ENCODE measurements at regions not wholly inside any gene's neighbourhood (a gene's known extent, or its start where the extent isn't known, plus 50 kb on each side); places are given as distances from the start of the nearest gene placed in this dataset.

GRCh38 chr12:67453191-67453590, 184.0 kb downstream of the CAND1 start:
- H3K27ac ChIP-seq (ENCODE audit: control insufficient read depth, insufficient read depth, low read length): no peak overlapping the region
- DNase-seq (ENCODE audit: low read depth, low spot score) (no peak), FAIRE-seq (no peak)
- TF ChIP-seq EZH2 (IDR thresholded peaks at IDR 0.05; ENCODE audit: low read length): no peak
- no peak for TF ChIP-seq CTCF (optimal IDR thresholded peaks at IDR 0.05 in 1 of 3, IDR thresholded peaks at IDR 0.05 in 1 of 3, conservative IDR thresholded peaks at IDR 0.05 in 1 of 3; ENCODE audit: extremely low read depth in 1 of 3, insufficient read depth in 2 of 3, low read length in 3 of 3)
- no peak overlapping the region for H3K4me2 ChIP-seq (ENCODE audit: control insufficient read depth, extremely low read depth, insufficient read depth, low read depth, low read length)
- H3K79me2 ChIP-seq (ENCODE audit: control insufficient read depth, insufficient read depth, low read length): no peaks in the 10 kb centered on the region
- H4K20me1 ChIP-seq (ENCODE audit: control insufficient read depth, extremely low read depth, insufficient read depth, low read length): no peaks in the 10 kb centered on the region
- no peaks in the 10 kb centered on the region for H3K27me3 ChIP-seq (ENCODE audit: control insufficient read depth, extremely low read depth, insufficient read depth, low read length)
- no peaks in the 10 kb centered on the region for H3K9me3 ChIP-seq (ENCODE audit: control insufficient read depth, low read depth, low read length)
- no peaks in the 10 kb centered on the region for H3K9me1 ChIP-seq (ENCODE audit: control insufficient read depth, extremely low read depth, insufficient read depth, low read length)
- H3K4me1 ChIP-seq (ENCODE audit: control insufficient read depth, extremely low read depth, insufficient read depth, low read length): peaks cover 10% of the 10 kb centered on the region
- no peak overlapping the region for H2AFZ ChIP-seq (ENCODE audit: control insufficient read depth, low read length)
- no peaks in the 10 kb centered on the region for H3K36me3 ChIP-seq (ENCODE audit: control insufficient read depth in 2 of 2, extremely low read depth in 1 of 2, insufficient read depth in 2 of 2, low read length in 2 of 2)
- H3K9ac ChIP-seq (ENCODE audit: control insufficient read depth, extremely low read depth, insufficient read depth, low read length): no peak overlapping the region
- no peak overlapping the region for H3K4me3 ChIP-seq (ENCODE audit: control insufficient read depth in 2 of 3, extremely low read depth in 1 of 3, insufficient read depth in 2 of 3, low read depth in 1 of 3, low read length in 3 of 3)
- dilution Hi-C loops (cut with MboI; ENCODE audit: extremely low pct_ligation_motif_present, low sequenced_read_pairs): no loop called here

- H3K4me2 ChIP-seq (ENCODE audit: control insufficient read depth, extremely low read depth, insufficient read depth, low read depth, low read length): no peak overlapping the region
- no peaks in the 10 kb centered on the region for H3K9me1 ChIP-seq (ENCODE audit: control insufficient read depth, extremely low read depth, insufficient read depth, low read length)
- H3K4me1 ChIP-seq (ENCODE audit: control insufficient read depth, extremely low read depth, insufficient read depth, low read length): peaks cover 14% of the 10 kb centered on the region
- no peak overlapping the region for H3K27ac ChIP-seq (ENCODE audit: control insufficient read depth, insufficient read depth, low read length)
- no peaks in the 10 kb centered on the region for H3K9me3 ChIP-seq (ENCODE audit: control insufficient read depth, low read depth, low read length)
- dilution Hi-C loops (cut with MboI; ENCODE audit: extremely low pct_ligation_motif_present, low sequenced_read_pairs): no loop called here
- no peaks in the 10 kb centered on the region for H4K20me1 ChIP-seq (ENCODE audit: control insufficient read depth, extremely low read depth, insufficient read depth, low read length)
- no peak for TF ChIP-seq CTCF (optimal IDR thresholded peaks at IDR 0.05 in 1 of 3, IDR thresholded peaks at IDR 0.05 in 1 of 3, conservative IDR thresholded peaks at IDR 0.05 in 1 of 3; ENCODE audit: extremely low read depth in 1 of 3, insufficient read depth in 2 of 3, low read length in 3 of 3)
- no peak for TF ChIP-seq EZH2 (IDR thresholded peaks at IDR 0.05; ENCODE audit: low read length)
- H2AFZ ChIP-seq (ENCODE audit: control insufficient read depth, low read length): no peak overlapping the region
- no peak overlapping the region for H3K9ac ChIP-seq (ENCODE audit: control insufficient read depth, extremely low read depth, insufficient read depth, low read length)
- no peaks in the 10 kb centered on the region for H3K27me3 ChIP-seq (ENCODE audit: control insufficient read depth, extremely low read depth, insufficient read depth, low read length)
- no peaks in the 10 kb centered on the region for H3K79me2 ChIP-seq (ENCODE audit: control insufficient read depth, insufficient read depth, low read length)
- no peak overlapping the region for H3K4me3 ChIP-seq (ENCODE audit: control insufficient read depth in 2 of 3, extremely low read depth in 1 of 3, insufficient read depth in 2 of 3, low read depth in 1 of 3, low read length in 3 of 3)
- no peak for FAIRE-seq
- DNase-seq (ENCODE audit: low read depth, low spot score): no peak
- no peaks in the 10 kb centered on the region for H3K36me3 ChIP-seq (ENCODE audit: control insufficient read depth in 2 of 2, extremely low read depth in 1 of 2, insufficient read depth in 2 of 2, low read length in 2 of 2)
Observed at GRCh38 chr12:67455236-67455635, 186.1 kb downstream of the CAND1 start.

Measured in keratinocyte (primary cell).